Upper lobe of right lung (tissue), 1 donor: ENCODE measurements at regions not wholly inside any gene's neighbourhood (a gene's known extent, or its start where the extent isn't known, plus 50 kb on each side); places are given as distances from the start of the nearest gene placed in this dataset.

Experiments used
- ATAC-seq: fragments of 200-7000 bp; cut with Tn5 transposase; one replicate; pipeline ENCODE4 v1.9.1; 2020; ENCODE audit warnings: mild to moderate bottlenecking, moderate library complexity
- DNase-seq: peaks from one replicate; pipeline ENCODE4 v3.0.0-alpha.2; 2020
- H3K27ac ChIP-seq: fragments of 200-600 bp; one replicate; pipeline ENCODE4 v1.8.0; 2022
- H3K27me3 ChIP-seq: fragments of 200-600 bp; one replicate; pipeline ENCODE4 v1.8.0; 2022; ENCODE audit warnings: mild to moderate bottlenecking
- H3K36me3 ChIP-seq: fragments of 200-600 bp; one replicate; pipeline ENCODE4 v1.8.0; 2022
- H3K4me1 ChIP-seq: fragments of 200-600 bp; one replicate; pipeline ENCODE4 v1.8.0; 2022
- H3K4me3 ChIP-seq: fragments of 200-600 bp; one replicate; pipeline ENCODE4 v1.8.0; 2022; ENCODE audit warnings: mild to moderate bottlenecking
- H3K9me3 ChIP-seq: fragments of 200-600 bp; one replicate; pipeline ENCODE4 v1.8.0; 2022
- CTCF ChIP-seq: fragments of 200-600 bp; IDR thresholded peaks from one replicate; pipeline ENCODE4 v1.8.0; 2022; ENCODE audit warnings: antibody characterized with exemption
- intact Hi-C: fragments of 100-400 bp; cut with DNase I; formaldehyde crosslinking; loops from one replicate; pipeline ENCODE4 v1.11.0; 2022
- donor health status: DM: no; HTN: yes; CAD: no; lungs with severe emphysema.

- Histone ChIP-seq H3K4me1 (no peaks in the 10 kb centered on the region), H3K36me3 (no peaks in the 10 kb centered on the region), H3K27ac (no peak overlapping the region), H3K4me3 (no peak overlapping the region), H3K9me3 (no peaks in the 10 kb centered on the region), H3K27me3 (no peaks in the 10 kb centered on the region)
- TF ChIP-seq CTCF: no peak
- intact Hi-C loops: no loop called here
- ATAC-seq (no peak), DNase-seq (no peak)
These were observed 604.3 kb downstream of the ALG10 start for GRCh38 chr12:34626363-34627157.
